ENCODE measurements at regions not wholly inside any gene's neighbourhood (a gene's known extent, or its start where the extent isn't known, plus 50 kb on each side); places are given as distances from the start of the nearest gene placed in this dataset.

DNA sequence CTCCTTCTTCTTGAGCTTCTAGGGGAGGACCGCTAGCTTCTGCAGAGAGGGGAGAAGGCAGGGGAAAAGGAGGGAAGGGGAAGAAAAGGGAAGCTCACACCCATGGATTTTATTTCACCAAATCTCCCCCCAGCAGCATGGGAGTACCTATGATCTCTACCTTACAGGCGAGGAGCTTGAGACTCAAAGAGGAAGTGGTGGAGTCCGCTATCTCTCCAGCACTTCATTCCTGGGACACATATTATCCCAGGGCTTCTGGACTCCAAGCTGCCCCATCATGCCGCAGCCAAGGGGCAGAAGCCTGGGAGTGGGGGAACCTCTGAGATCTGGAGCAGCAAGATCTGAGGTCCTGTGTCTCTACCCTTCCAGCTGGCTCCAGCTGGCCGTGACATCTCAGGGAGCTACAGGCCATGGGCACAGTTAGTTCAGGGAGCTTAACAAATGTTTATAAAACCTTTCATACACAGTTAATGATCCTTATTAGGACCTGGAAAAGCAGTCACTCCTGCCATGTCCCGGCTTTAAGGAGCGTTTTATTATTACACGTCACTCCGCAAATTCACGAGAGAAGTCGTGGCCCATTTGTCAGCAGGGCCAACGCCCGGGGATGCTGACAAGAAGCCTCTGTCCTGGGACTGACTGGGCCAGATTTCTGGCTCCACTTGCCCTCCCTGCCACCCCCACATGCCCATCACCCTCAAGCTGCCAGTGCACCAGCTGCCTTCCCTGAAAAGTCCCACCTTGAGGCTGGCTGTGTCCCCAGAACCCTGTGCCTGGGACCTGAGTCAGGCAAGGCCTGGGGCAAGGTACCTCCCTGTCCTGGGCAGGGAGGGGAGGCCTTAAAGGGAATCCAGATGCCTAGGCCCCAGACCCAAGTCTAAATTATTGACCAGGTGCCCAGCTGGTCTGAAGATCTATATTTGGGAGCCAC is 132.1 kb upstream of the ZMIZ1 start:
- no peak for DNase-seq

DNA sequence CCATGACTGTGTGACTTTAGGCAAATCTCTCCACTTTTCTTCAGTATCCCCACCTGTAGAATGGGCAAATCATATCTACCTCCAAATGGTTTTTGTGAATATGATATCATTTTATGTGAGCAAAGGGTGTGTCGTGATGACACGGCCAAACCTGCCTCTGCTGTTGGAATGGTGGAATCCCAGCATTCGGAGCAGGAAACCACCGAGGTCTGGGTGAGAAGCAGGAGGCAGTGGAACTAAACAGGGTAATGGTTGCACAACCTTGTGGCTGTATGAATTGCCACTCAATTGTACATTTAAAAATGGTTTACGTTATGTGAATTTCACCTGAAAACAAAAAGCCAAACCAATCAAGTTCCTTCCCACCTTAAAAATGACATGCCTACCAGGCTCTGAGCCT is 131.4 kb upstream of the ZMIZ1 start:
- DNase-seq = no peak

GRCh38 chr10:78937800-78938694 is 130.7 kb upstream of the ZMIZ1 start:
- no peak for DNase-seq

GRCh38 chr10:78938695-78939672 is 129.8 kb upstream of the ZMIZ1 start:
- no peak for DNase-seq

DNA sequence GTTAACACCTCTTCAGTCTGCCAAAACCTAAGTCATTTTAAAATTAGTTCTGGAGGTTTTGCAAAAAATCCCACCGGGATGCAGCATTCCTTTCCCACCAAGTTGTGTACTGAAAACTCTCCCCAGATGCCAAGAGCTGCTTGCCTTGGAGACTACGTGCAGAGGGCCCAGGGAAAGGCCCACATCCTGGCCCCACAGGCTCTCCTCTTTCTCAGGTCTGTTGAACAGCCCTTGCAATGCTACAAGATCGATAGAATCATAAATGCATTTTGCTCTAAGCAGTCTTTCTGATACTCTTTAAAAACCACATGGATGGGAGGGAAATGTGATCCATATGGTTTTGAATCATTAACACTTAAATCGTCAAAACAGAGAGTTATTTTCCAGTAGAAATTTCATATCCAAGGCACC is 126.7 kb upstream of the ZMIZ1 start:
- DNase-seq = no peak

GRCh38 chr10:78944723-78945312 is 123.9 kb upstream of the ZMIZ1 start:
- DNase-seq = peak; percentile 89

DNA sequence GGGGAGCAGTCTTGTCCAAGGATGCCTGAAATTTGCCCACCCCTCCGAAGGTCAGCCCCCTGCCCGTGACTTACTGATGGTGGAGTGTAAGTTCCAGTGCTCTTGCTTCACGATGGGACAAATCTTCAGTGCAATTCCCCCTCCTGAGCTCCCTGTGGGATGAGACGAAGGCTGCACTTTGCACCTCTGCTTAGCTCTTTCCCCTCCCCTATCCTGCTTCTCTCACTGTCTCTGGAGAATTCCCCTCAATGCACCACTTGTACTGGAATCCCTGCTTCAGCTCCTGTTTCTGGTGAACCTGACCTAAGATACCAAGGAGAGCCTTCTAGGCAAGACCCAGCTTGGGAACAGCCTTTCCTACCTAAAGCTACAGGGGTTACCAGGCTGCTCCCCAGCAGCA is 122.9 kb upstream of the ZMIZ1 start:
- no peak for DNase-seq

DNA sequence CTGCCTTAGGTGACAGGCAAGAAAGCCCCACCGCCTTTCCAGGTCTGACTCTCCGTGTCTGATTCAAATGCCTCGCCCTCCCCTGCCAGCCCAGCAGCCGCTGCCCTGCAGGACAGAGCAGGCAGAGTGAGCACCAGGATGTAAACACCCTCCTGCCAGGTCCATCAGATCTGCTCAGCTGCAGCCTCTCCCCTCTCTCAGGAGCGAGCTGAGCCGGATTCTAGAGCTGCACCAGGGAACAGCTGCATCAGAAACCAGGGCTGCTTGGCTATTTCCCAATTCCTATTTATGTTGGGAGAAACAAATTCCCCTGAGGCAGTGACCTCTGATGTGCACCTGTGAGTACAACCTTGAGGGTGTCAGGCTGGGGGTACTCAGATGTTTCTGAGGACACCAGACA is 121.5 kb upstream of the ZMIZ1 start:
- no peak for DNase-seq

- no peak for DNase-seq
Observed at GRCh38 chr10:78947733-78948132, 121.0 kb upstream of the ZMIZ1 start.

DNA sequence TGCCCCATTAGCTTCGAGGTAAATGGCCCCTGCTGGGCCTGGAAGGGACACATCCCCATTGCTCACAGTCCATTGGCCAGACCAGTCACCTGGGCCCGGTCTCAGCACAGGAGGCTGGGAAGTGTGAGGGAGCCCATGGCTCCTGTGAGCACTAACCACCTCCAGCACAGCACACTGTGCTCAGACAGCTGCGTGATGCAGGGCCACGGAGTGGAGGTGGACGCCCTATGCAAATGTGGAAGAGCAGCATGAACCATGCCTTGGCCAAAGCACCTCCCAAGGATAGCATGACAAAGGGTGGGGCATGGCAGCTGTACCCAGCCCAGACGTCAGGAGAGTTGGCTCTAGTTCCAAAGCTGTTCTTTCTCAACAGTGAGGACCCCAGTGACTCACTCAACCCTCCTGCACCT is 120.1 kb upstream of the ZMIZ1 start:
- no peak for DNase-seq

GRCh38 chr10:78950656-78951587 is 117.8 kb upstream of the ZMIZ1 start:
- DNase-seq = no peak

DNA sequence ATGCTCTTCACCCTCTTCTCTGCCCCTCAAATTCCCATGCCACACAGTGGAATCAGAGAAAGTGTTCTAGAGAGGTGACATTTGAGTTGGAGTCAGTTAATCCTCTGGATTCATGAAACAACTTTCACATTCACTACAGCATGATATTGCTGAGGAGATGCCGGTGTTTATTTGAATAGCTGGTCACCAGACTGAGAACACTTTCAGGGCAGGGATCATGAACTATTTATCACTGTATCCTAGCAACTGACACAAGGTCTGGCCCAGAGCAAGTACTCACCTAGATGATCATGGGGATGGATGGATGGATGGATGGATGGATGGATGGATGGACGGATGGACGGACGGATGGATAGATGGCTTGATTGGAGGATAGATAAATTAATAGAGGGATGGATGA is 116.7 kb upstream of the ZMIZ1 start:
- DNase-seq = no peak

DNA sequence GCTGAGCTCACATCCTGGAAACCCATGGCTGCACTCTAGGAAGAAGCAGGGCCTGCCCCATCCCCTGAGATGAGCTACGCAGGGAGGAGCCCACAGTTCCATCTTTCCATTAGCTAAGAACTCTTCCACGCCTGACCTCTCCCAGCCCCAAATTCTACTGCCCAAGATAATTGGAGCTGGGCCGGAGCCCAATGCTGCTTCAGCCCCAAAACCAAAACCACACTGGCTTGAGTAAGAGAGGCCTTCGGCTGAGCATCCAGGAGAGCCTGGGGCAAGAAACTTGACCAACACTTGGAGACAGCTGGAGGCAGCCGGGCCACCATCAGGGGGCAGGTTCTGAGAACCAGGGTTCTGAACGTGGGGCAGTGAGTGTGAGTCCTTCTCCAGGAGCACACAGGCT is 116.1 kb upstream of the ZMIZ1 start:
- DNase-seq = peak; percentile 71

GRCh38 chr10:78953113-78953798 is 115.5 kb upstream of the ZMIZ1 start:
- DNase-seq = peak; percentile 83

- no peak for DNase-seq
Observed at GRCh38 chr10:78953799-78954297, 114.9 kb upstream of the ZMIZ1 start.

GRCh38 chr10:78954689-78955088 is 114.1 kb upstream of the ZMIZ1 start:
- no peak for DNase-seq

DNA sequence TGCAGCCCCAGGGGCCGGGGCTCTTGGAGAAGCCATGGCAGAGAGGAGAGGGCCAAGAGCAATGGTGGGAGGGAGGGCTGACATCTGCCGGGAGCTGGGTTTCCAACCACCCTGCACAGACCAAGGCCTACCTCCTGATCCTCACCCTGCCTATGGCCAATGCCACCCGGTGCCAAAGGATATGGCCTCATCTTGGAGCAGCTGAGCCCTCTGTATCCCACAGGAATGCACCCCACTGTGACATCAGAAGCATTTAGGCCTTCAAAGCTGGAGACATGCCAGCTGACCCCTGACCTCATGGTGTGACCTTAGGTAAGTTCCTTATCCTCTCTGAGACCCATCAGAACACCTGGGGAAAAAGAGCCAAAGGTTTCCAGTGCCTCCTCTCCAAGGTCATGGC is 113.6 kb upstream of the ZMIZ1 start:
- no peak for DNase-seq

GRCh38 chr10:78956391-78956790 is 112.4 kb upstream of the ZMIZ1 start:
- no peak for DNase-seq

DNA sequence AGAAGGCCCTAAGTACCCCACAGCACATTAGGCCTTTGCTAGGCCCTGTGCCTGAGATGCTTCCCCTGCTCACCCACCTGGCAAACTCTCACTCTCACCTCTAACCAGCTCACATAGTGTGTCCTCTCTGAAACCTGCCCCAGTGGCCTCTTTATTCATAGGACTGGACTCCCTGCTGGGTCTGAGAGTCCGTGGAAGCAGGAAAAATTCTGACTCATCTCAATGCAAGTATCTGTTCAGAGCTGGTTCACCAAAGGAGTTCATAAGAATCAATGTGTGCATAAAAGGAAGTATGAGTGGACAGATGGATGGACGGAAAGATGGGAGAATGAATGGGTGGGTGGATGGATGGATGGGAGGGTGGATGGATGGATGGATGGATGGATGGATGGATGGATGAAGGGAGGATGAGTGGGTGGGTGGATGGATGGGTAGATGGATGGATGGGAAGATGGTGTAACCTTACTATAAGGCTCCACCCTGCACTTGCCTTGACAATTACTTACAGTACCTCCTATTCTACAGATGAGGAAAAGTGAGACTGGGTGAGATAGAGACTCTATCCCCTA is 111.2 kb upstream of the ZMIZ1 start:
- no peak for DNase-seq

Data from left hindlimb (tissue), 1 donor.